ENCODE measurements at regions not wholly inside any gene's neighbourhood (a gene's known extent, or its start where the extent isn't known, plus 50 kb on each side); places are given as distances from the start of the nearest gene placed in this dataset.

DNA sequence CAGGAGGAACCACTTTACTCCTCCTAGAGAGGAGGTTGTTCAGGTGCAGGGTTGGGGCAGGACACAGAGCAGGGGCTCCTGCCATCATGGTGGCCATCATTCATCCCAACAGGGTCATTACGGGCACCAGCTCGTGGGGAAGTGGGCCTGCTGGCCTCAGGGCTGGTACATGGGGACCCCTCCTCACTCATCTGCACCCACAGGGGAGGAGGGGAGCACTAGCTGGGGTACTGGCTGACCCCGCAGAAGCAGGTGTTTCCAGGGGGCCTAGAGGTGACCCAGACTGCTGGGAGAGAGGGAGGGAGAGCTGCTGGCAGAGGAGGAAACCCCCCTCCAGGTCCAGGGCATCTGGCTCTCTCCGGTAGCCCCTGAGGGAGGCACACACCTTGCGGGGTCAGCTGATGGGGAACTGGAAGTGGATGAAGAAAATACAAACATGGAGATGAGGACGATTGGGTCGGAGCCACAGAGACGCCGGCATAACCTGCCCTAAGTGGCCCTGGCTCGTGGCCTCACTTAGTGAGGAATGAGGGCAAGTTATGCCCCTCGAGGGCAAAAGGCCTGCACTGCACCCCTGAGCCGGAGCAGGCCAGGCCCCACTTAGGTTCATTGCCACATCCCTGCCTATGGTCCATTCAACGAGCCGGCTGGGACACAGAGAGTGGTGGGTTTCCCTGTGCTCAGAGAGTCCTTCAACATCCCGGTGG is 76.2 kb downstream of the SOX1 start:
- no peak for DNase-seq
- H3K27ac ChIP-seq (replicated peaks) = no peak overlapping the region
- TF ChIP-seq, protein P1, sequence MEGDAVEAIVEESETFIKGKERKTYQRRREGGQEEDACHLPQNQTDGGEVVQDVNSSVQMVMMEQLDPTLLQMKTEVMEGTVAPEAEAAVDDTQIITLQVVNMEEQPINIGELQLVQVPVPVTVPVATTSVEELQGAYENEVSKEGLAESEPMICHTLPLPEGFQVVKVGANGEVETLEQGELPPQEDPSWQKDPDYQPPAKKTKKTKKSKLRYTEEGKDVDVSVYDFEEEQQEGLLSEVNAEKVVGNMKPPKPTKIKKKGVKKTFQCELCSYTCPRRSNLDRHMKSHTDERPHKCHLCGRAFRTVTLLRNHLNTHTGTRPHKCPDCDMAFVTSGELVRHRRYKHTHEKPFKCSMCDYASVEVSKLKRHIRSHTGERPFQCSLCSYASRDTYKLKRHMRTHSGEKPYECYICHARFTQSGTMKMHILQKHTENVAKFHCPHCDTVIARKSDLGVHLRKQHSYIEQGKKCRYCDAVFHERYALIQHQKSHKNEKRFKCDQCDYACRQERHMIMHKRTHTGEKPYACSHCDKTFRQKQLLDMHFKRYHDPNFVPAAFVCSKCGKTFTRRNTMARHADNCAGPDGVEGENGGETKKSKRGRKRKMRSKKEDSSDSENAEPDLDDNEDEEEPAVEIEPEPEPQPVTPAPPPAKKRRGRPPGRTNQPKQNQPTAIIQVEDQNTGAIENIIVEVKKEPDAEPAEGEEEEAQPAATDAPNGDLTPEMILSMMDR (IDR thresholded peaks at IDR 0.05; ENCODE audit: borderline replicate concordance) = no peak
- H3K4me3 ChIP-seq = no peak overlapping the region
- no peaks in the 10 kb centered on the region for H3K9me3 ChIP-seq (replicated peaks)
- no peaks in the 10 kb centered on the region for H3K36me3 ChIP-seq
- peaks cover 42% of the 10 kb centered on the region for H3K27me3 ChIP-seq (ENCODE audit: low read depth)
- intact Hi-C loops (cut with micrococcal nuclease) = no loop called here
- no peaks in the 10 kb centered on the region for H3K4me1 ChIP-seq

DNA sequence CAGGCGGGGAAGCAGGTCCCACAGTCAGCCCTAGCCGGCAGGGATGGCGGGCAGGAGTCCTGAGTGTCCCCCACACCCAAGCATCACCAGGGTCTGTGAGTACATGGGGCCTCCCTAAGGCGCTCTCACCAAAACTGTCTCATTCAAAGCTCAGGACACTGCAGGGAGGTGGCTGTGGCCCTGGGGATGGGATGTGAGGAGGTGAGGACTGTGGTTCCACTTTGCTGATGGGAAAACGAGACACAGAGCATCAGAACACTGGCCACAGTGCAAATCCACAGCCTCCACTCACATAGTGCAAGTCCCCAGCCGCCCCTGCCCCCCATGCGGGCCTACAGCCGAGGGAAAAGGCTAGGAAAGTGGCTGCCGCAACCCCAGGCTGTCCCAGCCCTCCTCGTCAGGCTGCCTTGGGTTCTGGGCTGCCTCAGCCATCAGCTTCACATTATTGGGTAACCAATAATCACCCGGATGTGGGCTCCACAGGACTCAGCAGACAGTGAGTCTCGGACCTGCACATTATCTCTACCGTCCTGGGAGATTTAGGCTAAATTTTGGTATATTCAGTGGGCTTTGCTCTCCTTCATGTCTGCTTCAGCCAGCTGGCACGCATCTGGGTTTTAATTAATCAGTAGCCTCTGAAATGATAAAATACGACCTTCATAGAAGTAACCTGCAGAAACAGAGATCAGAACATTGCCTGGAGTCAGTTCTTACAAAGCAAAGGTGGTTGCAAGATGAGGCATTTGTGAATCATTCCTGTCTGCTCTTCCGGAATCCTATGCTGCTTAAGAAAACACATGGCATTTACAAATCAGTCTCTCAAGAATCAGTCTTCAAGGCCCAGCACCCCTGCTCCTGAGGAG is 77.0 kb downstream of the SOX1 start:
- Histone ChIP-seq H3K4me3 (no peak overlapping the region), H3K27me3 (ENCODE audit: low read depth) (peaks cover 37% of the 10 kb centered on the region), H3K4me1 (no peaks in the 10 kb centered on the region), H3K36me3 (no peaks in the 10 kb centered on the region), H3K27ac (replicated peaks) (no peak overlapping the region), H3K9me3 (replicated peaks) (no peaks in the 10 kb centered on the region)
- TF ChIP-seq, protein P1 (IDR thresholded peaks at IDR 0.05; ENCODE audit: borderline replicate concordance) = no peak
- intact Hi-C loops (cut with micrococcal nuclease) = no loop called here
- no peak for DNase-seq

DNA sequence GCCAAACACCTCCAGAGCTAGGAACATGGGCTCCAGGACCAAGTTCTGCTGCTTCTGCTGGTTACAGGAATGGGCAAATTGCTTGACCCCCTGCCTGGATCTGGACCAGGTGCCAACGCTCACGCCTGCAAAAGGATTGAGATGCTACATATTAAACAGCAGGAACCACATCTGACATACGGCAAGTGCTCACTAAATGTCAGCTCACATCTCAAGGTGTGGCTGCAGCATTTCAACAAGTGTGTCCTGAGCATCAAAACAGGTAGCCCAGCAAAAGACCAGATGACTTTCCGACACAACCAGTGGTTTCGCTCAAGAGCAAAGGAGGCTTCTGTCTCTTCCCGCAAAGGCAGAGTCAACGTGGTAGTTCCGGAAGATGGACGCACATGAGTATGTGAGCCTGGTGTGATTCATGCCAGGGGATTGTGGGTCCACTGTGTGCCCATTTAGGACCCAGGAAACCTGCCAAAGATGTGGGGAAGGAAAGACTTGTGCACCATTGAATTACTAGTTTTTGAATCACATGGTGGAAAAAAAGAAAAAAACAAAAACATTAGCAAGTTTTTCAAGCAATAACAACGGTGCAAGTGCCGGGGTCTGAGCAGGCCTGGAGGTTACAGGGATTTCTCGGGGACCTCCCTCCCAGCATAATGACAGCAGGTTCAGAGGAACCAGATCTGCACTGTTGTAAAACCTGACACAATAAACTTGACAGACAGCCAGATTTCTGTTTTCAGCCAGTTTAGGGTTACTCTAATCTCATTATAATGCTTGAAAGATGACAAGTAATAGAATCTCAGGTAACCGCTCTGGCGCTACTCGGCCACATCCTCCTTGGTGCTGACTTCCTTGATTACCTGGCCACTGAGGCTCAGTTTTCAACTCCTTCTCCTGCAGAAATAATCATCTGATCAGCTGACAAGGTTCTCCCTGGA is 77.9 kb downstream of the SOX1 start:
- Histone ChIP-seq H3K9me3 (replicated peaks) (no peaks in the 10 kb centered on the region), H3K27ac (replicated peaks) (no peak overlapping the region), H3K4me1 (no peaks in the 10 kb centered on the region), H3K36me3 (no peaks in the 10 kb centered on the region), H3K4me3 (no peak overlapping the region), H3K27me3 (ENCODE audit: low read depth) (peaks cover 32% of the 10 kb centered on the region)
- DNase-seq = no peak
- intact Hi-C loops (cut with micrococcal nuclease) = no loop called here
- TF ChIP-seq, protein P1 (IDR thresholded peaks at IDR 0.05; ENCODE audit: borderline replicate concordance) = no peak

DNA sequence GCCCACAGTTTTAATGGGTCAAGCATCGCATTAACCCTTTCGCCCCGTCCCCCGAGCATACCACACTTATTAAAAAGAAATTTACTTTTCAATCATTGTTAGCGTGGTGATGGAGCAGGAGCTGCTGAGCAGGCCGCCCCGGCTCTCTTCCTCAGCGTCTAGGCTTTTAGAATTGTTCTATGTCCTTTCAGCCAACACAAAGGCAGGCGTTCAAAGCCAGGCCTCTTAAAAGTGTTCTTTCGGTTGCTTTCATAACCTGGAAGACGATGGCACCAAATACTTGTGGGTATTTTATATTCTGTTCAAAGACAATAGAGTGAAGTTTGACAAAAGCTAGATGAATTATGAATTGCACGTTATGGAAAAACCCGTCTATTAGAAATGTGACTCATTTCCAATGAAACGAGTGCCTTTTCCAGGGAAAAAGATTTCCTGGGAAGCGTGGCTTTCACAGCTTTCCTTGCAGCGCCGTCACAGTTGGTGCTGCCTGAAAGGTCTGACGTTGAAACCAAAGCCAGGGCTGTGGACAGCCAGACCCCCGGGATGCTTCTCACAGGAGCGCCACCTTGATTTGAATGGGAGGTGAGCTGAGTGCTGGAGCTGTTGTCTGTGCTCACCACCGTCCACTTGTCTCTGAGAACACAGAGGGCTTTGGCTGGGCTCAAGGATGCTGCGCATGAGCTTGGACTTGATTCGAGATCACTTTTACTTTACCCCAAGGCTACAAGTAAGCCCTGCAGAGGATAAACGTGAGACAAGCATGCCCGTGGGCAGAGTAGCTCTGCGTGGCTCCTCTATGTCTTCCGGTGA is 78.8 kb downstream of the SOX1 start:
- no peak for DNase-seq
- H3K27ac ChIP-seq (replicated peaks) = no peak overlapping the region
- TF ChIP-seq, protein P1 (IDR thresholded peaks at IDR 0.05; ENCODE audit: borderline replicate concordance) = no peak
- H3K27me3 ChIP-seq (ENCODE audit: low read depth) = peaks cover 26% of the 10 kb centered on the region
- H3K36me3 ChIP-seq = no peaks in the 10 kb centered on the region
- H3K4me3 ChIP-seq = no peak overlapping the region
- H3K9me3 ChIP-seq (replicated peaks) = no peaks in the 10 kb centered on the region
- intact Hi-C loops (cut with micrococcal nuclease) = no loop called here
- H3K4me1 ChIP-seq = no peaks in the 10 kb centered on the region

Measured in left ventricle myocardium inferior (tissue), 1 donor.